ENCODE measurements at regions not wholly inside any gene's neighbourhood (a gene's known extent, or its start where the extent isn't known, plus 50 kb on each side); places are given as distances from the start of the nearest gene placed in this dataset.
"Not testable (repeated sequence)": the region's sequence is repeated elsewhere in the genome, so short reads cannot be mapped to it uniquely, and the experiment has no call there.

DNA sequence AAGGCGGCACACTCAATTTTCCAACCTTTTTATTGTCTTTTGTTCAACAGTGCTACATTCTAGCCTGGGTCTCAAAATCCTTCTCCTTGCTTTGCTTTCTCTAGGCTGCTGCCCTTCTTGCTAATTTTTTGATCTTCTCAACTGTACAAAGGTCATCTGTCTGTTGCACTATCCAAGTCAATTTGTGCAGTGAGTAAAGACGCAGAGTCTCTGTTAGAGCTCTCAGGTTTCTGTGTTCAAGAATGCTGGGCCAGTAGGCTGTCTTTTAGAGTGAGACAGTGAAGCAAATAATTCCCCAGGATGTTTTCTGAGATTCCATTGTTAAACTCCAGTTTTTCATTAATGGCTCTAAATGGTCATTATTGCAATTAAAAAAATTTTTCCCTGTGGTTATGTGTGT is 255.7 kb upstream of the ACTBL2 start:
- Mint-ChIP-seq H3K4me1 (ENCODE audit: low read depth) (peaks cover 22% of the 10 kb centered on the region), H3K27me3 (no peaks in the 10 kb centered on the region), H3K4me3 (ENCODE audit: low read depth) (no peak overlapping the region), H3K27ac (no peak overlapping the region), H3K36me3 (ENCODE audit: insufficient read depth) (no peaks in the 10 kb centered on the region), H3K9me3 (ENCODE audit: low read depth) (no peaks in the 10 kb centered on the region)
- TF ChIP-seq, protein P1, sequence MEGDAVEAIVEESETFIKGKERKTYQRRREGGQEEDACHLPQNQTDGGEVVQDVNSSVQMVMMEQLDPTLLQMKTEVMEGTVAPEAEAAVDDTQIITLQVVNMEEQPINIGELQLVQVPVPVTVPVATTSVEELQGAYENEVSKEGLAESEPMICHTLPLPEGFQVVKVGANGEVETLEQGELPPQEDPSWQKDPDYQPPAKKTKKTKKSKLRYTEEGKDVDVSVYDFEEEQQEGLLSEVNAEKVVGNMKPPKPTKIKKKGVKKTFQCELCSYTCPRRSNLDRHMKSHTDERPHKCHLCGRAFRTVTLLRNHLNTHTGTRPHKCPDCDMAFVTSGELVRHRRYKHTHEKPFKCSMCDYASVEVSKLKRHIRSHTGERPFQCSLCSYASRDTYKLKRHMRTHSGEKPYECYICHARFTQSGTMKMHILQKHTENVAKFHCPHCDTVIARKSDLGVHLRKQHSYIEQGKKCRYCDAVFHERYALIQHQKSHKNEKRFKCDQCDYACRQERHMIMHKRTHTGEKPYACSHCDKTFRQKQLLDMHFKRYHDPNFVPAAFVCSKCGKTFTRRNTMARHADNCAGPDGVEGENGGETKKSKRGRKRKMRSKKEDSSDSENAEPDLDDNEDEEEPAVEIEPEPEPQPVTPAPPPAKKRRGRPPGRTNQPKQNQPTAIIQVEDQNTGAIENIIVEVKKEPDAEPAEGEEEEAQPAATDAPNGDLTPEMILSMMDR (IDR thresholded peaks at IDR 0.05; ENCODE audit: unreplicated experiment), result no peak
- no peak for DNase-seq (ENCODE audit: low spot score, unreplicated experiment)

DNA sequence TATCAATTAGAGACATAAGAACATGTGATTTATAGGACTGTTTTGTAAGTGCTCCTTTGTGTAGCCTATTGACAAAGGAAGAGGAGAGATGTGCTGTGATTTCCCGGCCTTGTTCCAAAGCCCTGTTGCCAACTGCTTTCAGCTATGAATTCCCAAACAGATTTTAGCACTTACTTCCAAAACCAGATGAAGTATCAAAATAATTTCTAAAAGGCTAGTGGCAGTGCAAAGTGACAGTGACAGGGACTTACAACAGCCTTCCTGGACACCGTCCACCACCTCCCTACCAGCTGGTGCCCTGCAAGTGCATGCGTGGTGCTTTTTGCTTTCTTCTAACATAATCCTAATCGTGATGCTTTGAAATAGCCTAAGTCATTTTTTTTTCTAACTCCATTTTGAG is 254.1 kb upstream of the ACTBL2 start:
- H3K36me3 Mint-ChIP-seq (ENCODE audit: insufficient read depth), result no peaks in the 10 kb centered on the region
- H3K4me3 Mint-ChIP-seq (ENCODE audit: low read depth), result no peak overlapping the region
- no peaks in the 10 kb centered on the region for H3K27me3 Mint-ChIP-seq
- no peak overlapping the region for H3K27ac Mint-ChIP-seq
- H3K4me1 Mint-ChIP-seq (ENCODE audit: low read depth), result peaks cover 22% of the 10 kb centered on the region
- no peak for DNase-seq (ENCODE audit: low spot score, unreplicated experiment)
- TF ChIP-seq, protein P1 (IDR thresholded peaks at IDR 0.05; ENCODE audit: unreplicated experiment), result no peak
- H3K9me3 Mint-ChIP-seq (ENCODE audit: low read depth), result no peaks in the 10 kb centered on the region

DNA sequence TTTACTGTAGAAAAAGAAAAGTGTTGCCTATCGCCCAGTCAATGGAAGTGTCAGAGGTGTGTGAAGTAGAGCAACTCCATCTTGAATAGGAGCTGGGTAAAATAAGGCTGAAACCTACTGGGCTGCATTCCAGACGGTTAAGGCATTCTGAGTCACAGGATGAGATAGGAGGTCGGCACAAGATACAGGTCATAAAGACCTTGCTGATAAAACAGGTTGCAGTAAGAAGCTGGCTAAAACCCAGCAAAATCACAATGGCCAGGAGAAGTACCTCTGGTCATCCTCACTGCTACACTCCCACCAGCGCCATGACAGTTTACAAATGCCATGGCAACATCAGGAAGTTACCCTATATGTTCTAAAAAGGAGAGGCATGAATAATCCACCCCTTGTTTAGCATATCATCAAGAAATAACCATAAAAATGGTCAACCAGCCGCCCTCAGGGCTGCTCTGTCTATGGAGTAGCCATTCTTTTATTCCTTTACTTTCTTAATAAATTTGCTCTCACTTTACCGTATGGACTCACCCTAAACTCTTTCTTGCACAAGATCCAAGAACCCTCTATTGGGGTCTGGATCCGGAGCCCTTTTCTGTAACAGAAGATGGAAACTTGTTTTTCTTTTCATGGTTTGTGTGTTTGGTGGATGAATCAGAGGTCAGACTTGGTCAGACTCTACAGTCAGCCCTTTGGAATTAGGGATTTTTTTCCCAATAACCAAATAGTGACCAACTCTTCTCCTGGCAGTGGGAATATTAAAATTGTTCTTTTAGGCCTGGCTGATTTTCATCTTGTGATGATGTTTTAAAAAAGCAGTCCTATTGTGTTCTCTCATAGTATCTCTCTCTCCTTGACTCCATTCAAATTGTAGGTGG is 252.9 kb upstream of the ACTBL2 start:
- not testable (repeated sequence) for H3K27me3 Mint-ChIP-seq; H3K27ac Mint-ChIP-seq; H3K4me3 Mint-ChIP-seq (ENCODE audit: low read depth); H3K36me3 Mint-ChIP-seq (ENCODE audit: insufficient read depth); DNase-seq (ENCODE audit: low spot score, unreplicated experiment); H3K9me3 Mint-ChIP-seq (ENCODE audit: low read depth)
- H3K4me1 Mint-ChIP-seq (ENCODE audit: low read depth), result peaks cover 22% of the 10 kb centered on the region

DNA sequence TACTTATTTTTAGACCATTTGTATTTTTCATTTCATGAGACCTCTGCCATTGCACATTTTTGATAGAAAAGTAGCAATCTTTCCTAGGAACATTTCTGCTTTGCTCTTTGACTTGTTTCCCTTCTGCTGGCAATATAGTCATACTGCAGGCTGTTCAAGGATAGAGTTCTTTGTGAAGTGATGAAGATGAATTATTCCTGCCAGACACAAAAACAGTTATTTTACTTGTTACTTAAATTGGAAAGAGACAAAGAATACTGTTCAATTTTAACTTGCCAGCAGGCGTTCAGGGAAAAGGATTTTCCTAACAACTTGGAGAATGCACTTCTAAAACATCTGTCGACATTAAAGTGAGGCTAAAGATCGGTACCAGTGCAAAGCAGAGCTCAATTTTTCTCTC is 251.7 kb upstream of the ACTBL2 start:
- Mint-ChIP-seq H3K4me1 (ENCODE audit: low read depth) (peaks cover 22% of the 10 kb centered on the region), H3K9me3 (ENCODE audit: low read depth) (peaks cover 7% of the 10 kb centered on the region), H3K36me3 (ENCODE audit: insufficient read depth) (no peaks in the 10 kb centered on the region), H3K27me3 (no peaks in the 10 kb centered on the region), H3K4me3 (ENCODE audit: low read depth) (no peak overlapping the region), H3K27ac (no peak overlapping the region)
- DNase-seq (ENCODE audit: low spot score, unreplicated experiment), result no peak
- TF ChIP-seq, protein P1 (IDR thresholded peaks at IDR 0.05; ENCODE audit: unreplicated experiment), result no peak

DNA sequence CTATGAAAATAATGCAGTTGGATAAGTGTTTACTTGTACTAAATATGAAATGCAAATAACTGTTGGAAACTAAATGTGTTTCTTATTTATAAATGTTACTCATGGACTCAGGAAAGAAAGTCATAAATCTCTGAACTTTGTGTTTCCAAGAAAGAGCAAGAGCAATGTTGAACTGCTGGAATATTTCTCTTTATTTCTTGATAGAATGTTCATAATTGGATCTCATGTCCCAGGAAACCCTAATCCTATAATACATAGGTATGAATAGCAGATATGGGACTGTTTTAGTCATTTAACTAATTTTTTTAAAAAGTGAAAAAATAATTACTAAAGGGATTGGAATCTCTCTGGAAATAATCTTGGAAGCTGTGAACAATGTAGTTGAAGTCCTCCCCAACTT is 245.0 kb upstream of the ACTBL2 start:
- no peaks in the 10 kb centered on the region for H3K36me3 Mint-ChIP-seq (ENCODE audit: insufficient read depth)
- TF ChIP-seq, protein P1 (IDR thresholded peaks at IDR 0.05; ENCODE audit: unreplicated experiment), result no peak
- no peak overlapping the region for H3K27ac Mint-ChIP-seq

More for the DNA sequence above, 245.0 kb upstream of the ACTBL2 start:
- Mint-ChIP-seq H3K4me3 (ENCODE audit: low read depth) (no peak overlapping the region), H3K27me3 (no peaks in the 10 kb centered on the region), H3K4me1 (ENCODE audit: low read depth) (no peaks in the 10 kb centered on the region), H3K9me3 (ENCODE audit: low read depth) (peaks cover 14% of the 10 kb centered on the region)
- no peak for DNase-seq (ENCODE audit: low spot score, unreplicated experiment)
